Mesenchymal stem cell (in vitro differentiated cells and primary cell): ENCODE measurements at regions not wholly inside any gene's neighbourhood (a gene's known extent, or its start where the extent isn't known, plus 50 kb on each side); places are given as distances from the start of the nearest gene placed in this dataset.

Experiments
- DNase-seq: peaks from one replicate; pipeline ENCODE4 v3.0.0-alpha.2; 2013
- H2AFZ ChIP-seq: one replicate; pipeline ENCODE4 v1.6.1; 2013; ENCODE audit warnings: low read depth, mild to moderate bottlenecking, control low read depth, inconsistent platforms, low read length, moderate library complexity
- H2AK5ac ChIP-seq: 2 replicates; pipeline ENCODE4 v1.6.1; 2013; ENCODE audit warnings: low read length, moderate library complexity, mild to moderate bottlenecking, inconsistent platforms; ENCODE audit not compliant: severe bottlenecking
- H2BK120ac ChIP-seq: one replicate; pipeline ENCODE4 v1.6.1; 2013; ENCODE audit warnings: low read depth, mild to moderate bottlenecking, inconsistent platforms, low read length, moderate library complexity
- H2BK12ac ChIP-seq, 2 experiments: one replicate each; pipeline ENCODE4 v1.6.1; 2013; ENCODE audit warnings: inconsistent platforms in 2 of 2, low read length in 2 of 2, mild to moderate bottlenecking in 2 of 2, moderate library complexity in 2 of 2, control low read depth in 1 of 2
- H2BK15ac ChIP-seq: one replicate; pipeline ENCODE4 v1.6.1; 2013; ENCODE audit warnings: mild to moderate bottlenecking, low read depth, inconsistent platforms; ENCODE audit not compliant: poor library complexity, severe bottlenecking
- H2BK5ac ChIP-seq: 2 replicates; pipeline ENCODE4 v1.6.1; 2013; ENCODE audit warnings: low read depth, mild to moderate bottlenecking, low read length, control low read depth, inconsistent platforms; ENCODE audit not compliant: poor library complexity, severe bottlenecking
- H3K14ac ChIP-seq, 2 experiments: one replicate each; pipeline ENCODE4 v1.6.1; 2013; ENCODE audit warnings: inconsistent platforms in 2 of 2, low read length in 2 of 2, control low read depth in 1 of 2, mild to moderate bottlenecking in 1 of 2, moderate library complexity in 1 of 2
- H3K18ac ChIP-seq, 2 experiments: one replicate each; pipeline ENCODE4 v1.6.1; 2013; ENCODE audit warnings: inconsistent platforms in 2 of 2, low read length in 2 of 2, control low read depth in 1 of 2, low read depth in 1 of 2, mild to moderate bottlenecking in 1 of 2
- H3K23ac ChIP-seq, 2 experiments: one replicate each; pipeline ENCODE4 v1.6.1; 2013; ENCODE audit warnings: inconsistent platforms in 2 of 2, low read length in 2 of 2, mild to moderate bottlenecking in 2 of 2, moderate library complexity in 2 of 2, control low read depth in 1 of 2
- H3K27ac ChIP-seq: 2 replicates; pipeline ENCODE4 v1.5.1; 2013; ENCODE audit warnings: mild to moderate bottlenecking, moderate library complexity, low read length, control low read depth, inconsistent platforms; ENCODE audit not compliant: poor library complexity, severe bottlenecking
- H3K27me3 ChIP-seq, 2 experiments: 2 replicates each; pipeline versions ENCODE4 v1.6.1 to v1.7.0; 2013; ENCODE audit warnings: low read length in 2 of 2, mild to moderate bottlenecking in 2 of 2, moderate library complexity in 2 of 2, control low read depth in 1 of 2, inconsistent platforms in 1 of 2; ENCODE audit not compliant: control insufficient read depth in 1 of 2, insufficient read depth in 1 of 2
- H3K36me3 ChIP-seq, 2 experiments: 2 replicates each; pipeline versions ENCODE4 v1.6.1 to v1.7.0; 2013; ENCODE audit warnings: low read length in 2 of 2, control low read depth in 1 of 2, inconsistent platforms in 1 of 2, low read depth in 1 of 2, mild to moderate bottlenecking in 1 of 2; ENCODE audit not compliant: insufficient read depth in 2 of 2, control insufficient read depth in 1 of 2
- H3K4ac ChIP-seq, 2 experiments: one replicate each; pipeline ENCODE4 v1.6.1; 2013; ENCODE audit warnings: inconsistent platforms in 2 of 2, low read length in 2 of 2, mild to moderate bottlenecking in 2 of 2, moderate library complexity in 2 of 2, control low read depth in 1 of 2, low read depth in 1 of 2
- H3K4me1 ChIP-seq: 2 replicates; pipeline ENCODE4 v1.6.1; 2013; ENCODE audit warnings: low read depth, low read length, control low read depth; ENCODE audit not compliant: control insufficient read depth, insufficient read depth
- H3K4me2 ChIP-seq: 2 replicates; pipeline ENCODE4 v1.6.1; 2013; ENCODE audit warnings: low read length, mild to moderate bottlenecking, inconsistent platforms; ENCODE audit not compliant: poor library complexity, severe bottlenecking
- H3K4me3 ChIP-seq, 2 experiments: 2 replicates each; pipeline versions ENCODE4 v1.5.1 to v1.7.0; 2013; ENCODE audit warnings: low read length in 2 of 2, mild to moderate bottlenecking in 2 of 2, control low read depth in 1 of 2, low read depth in 1 of 2; ENCODE audit not compliant: insufficient read depth in 1 of 2
- H3K79me1 ChIP-seq: replicated peaks from 2 replicates; pipeline ENCODE4 v1.6.1; 2013; ENCODE audit warnings: mild to moderate bottlenecking, control low read depth, low read length, inconsistent platforms; ENCODE audit not compliant: poor library complexity, severe bottlenecking
- H3K9ac ChIP-seq: 2 replicates; pipeline ENCODE4 v1.7.0; 2013; ENCODE audit warnings: mild to moderate bottlenecking, low read length, moderate library complexity
- H3K9me3 ChIP-seq: 2 replicates; pipeline ENCODE4 v1.7.0; 2013; ENCODE audit warnings: mild to moderate bottlenecking, low read length; ENCODE audit not compliant: control insufficient read depth
- H4K8ac ChIP-seq: one replicate; pipeline ENCODE4 v1.6.1; 2013; ENCODE audit warnings: inconsistent platforms, mild to moderate bottlenecking, low read length, moderate library complexity
- H4K91ac ChIP-seq: one replicate; pipeline ENCODE4 v1.6.1; 2013; ENCODE audit warnings: mild to moderate bottlenecking, low read length, inconsistent platforms
- WGBS: methylation state at CpG from one replicate; pipeline ENCODE4 v1.1.7; 2013; ENCODE audit warnings: mixed read lengths; 5-methylcytosine and 5-hydroxymethylcytosine counted together

GRCh38 chr15:39415634-39416033, 165.2 kb upstream of the THBS1 start:
- H3K23ac ChIP-seq, result no peak overlapping the region
- DNase-seq, result no peak
- no peak overlapping the region for H2BK5ac ChIP-seq
- no peak overlapping the region for H3K14ac ChIP-seq
- no peak overlapping the region for H4K91ac ChIP-seq
- peaks cover 12% of the 10 kb centered on the region for H3K9me3 ChIP-seq
- no peak overlapping the region for H3K4me3 ChIP-seq
- no peak overlapping the region for H4K8ac ChIP-seq
- no peak overlapping the region for H2BK120ac ChIP-seq
- no peak overlapping the region for H2BK15ac ChIP-seq
- H3K18ac ChIP-seq, result no peak overlapping the region
- H2AK5ac ChIP-seq, result no peak overlapping the region
- H2BK12ac ChIP-seq, result no peak overlapping the region
- 83% methylated on average over 1 of the region's 2 CpGs for WGBS
- no peak overlapping the region for H3K4me2 ChIP-seq
- H3K79me1 ChIP-seq, result no peaks in the 10 kb centered on the region
- no peaks in the 10 kb centered on the region for H3K36me3 ChIP-seq
- no peak overlapping the region for H3K9ac ChIP-seq
- no peaks in the 10 kb centered on the region for H3K27me3 ChIP-seq
- H3K4me1 ChIP-seq, result peaks cover 6% of the 10 kb centered on the region
- H2AFZ ChIP-seq, result no peak overlapping the region
- H3K27ac ChIP-seq, result no peak overlapping the region
- H3K4ac ChIP-seq, result no peak overlapping the region

- no peak overlapping the region for H3K4me2 ChIP-seq
- H2BK15ac ChIP-seq, result no peak overlapping the region
- H2BK12ac ChIP-seq, result no peak overlapping the region
- peaks cover 12% of the 10 kb centered on the region for H3K9me3 ChIP-seq
- no peak overlapping the region for H4K91ac ChIP-seq
- H3K36me3 ChIP-seq, result no peaks in the 10 kb centered on the region
- H3K9ac ChIP-seq, result no peak overlapping the region
- H3K4ac ChIP-seq, result no peak overlapping the region
- no peak overlapping the region for H4K8ac ChIP-seq
- H3K4me1 ChIP-seq, result peaks cover 6% of the 10 kb centered on the region
- H2BK120ac ChIP-seq, result no peak overlapping the region
- H2AFZ ChIP-seq, result no peak overlapping the region
- no peak overlapping the region for H3K4me3 ChIP-seq
- H2BK5ac ChIP-seq, result no peak overlapping the region
- no peak overlapping the region for H2AK5ac ChIP-seq
- H3K27ac ChIP-seq, result no peak overlapping the region
- WGBS, result 96% methylated on average over 4 of the region's 4 CpGs
- H3K79me1 ChIP-seq, result no peaks in the 10 kb centered on the region
- no peak overlapping the region for H3K14ac ChIP-seq
- no peak overlapping the region for H3K23ac ChIP-seq
- no peak for DNase-seq
- H3K27me3 ChIP-seq, result no peaks in the 10 kb centered on the region
- no peak overlapping the region for H3K18ac ChIP-seq
Measured at GRCh38 chr15:39416258-39416657, 164.6 kb upstream of the THBS1 start.

- no peaks in the 10 kb centered on the region for H3K36me3 ChIP-seq
- no peak overlapping the region for H3K9ac ChIP-seq
- no peak overlapping the region for H3K4me3 ChIP-seq
- no peak overlapping the region for H2BK12ac ChIP-seq
- H3K27me3 ChIP-seq, result no peaks in the 10 kb centered on the region
- 81% methylated on average over 6 of the region's 6 CpGs for WGBS
- H2BK15ac ChIP-seq, result no peak overlapping the region
- no peak overlapping the region for H3K14ac ChIP-seq
- H4K91ac ChIP-seq, result no peak overlapping the region
- H3K27ac ChIP-seq, result no peak overlapping the region
- H4K8ac ChIP-seq, result no peak overlapping the region
- peaks cover 12% of the 10 kb centered on the region for H3K9me3 ChIP-seq
- H2AK5ac ChIP-seq, result no peak overlapping the region
- DNase-seq, result no peak
- no peaks in the 10 kb centered on the region for H3K79me1 ChIP-seq
- H2BK120ac ChIP-seq, result no peak overlapping the region
- H3K4me1 ChIP-seq, result peaks cover 6% of the 10 kb centered on the region
- no peak overlapping the region for H3K18ac ChIP-seq
- H3K23ac ChIP-seq, result no peak overlapping the region
- no peak overlapping the region for H2BK5ac ChIP-seq
- no peak overlapping the region for H3K4me2 ChIP-seq
- no peak overlapping the region for H2AFZ ChIP-seq
- no peak overlapping the region for H3K4ac ChIP-seq
Measured at GRCh38 chr15:39417366-39418134, 163.3 kb upstream of the THBS1 start.

- no peak overlapping the region for H3K14ac ChIP-seq
- H3K27ac ChIP-seq, result no peak overlapping the region
- H4K91ac ChIP-seq, result no peak overlapping the region
- no peak overlapping the region for H2BK15ac ChIP-seq
- no peak overlapping the region for H2AK5ac ChIP-seq
- H3K4me2 ChIP-seq, result no peak overlapping the region
- no peak overlapping the region for H4K8ac ChIP-seq
- H3K27me3 ChIP-seq, result no peaks in the 10 kb centered on the region
- H3K4me1 ChIP-seq, result peaks cover 5% of the 10 kb centered on the region
- no peaks in the 10 kb centered on the region for H3K79me1 ChIP-seq
- no peak overlapping the region for H2BK12ac ChIP-seq
- no peak overlapping the region for H3K4me3 ChIP-seq
- H3K18ac ChIP-seq, result no peak overlapping the region
- no peak overlapping the region for H2AFZ ChIP-seq
- no peak overlapping the region for H2BK5ac ChIP-seq
- H3K4ac ChIP-seq, result no peak overlapping the region
- H3K23ac ChIP-seq, result no peak overlapping the region
- no peak overlapping the region for H3K9ac ChIP-seq
- no peak overlapping the region for H2BK120ac ChIP-seq
- peaks cover 12% of the 10 kb centered on the region for H3K9me3 ChIP-seq
- WGBS, result 83% methylated on average over 2 of the region's 3 CpGs
- DNase-seq, result no peak
- H3K36me3 ChIP-seq, result no peaks in the 10 kb centered on the region
Measured at GRCh38 chr15:39419651-39420050, 161.2 kb upstream of the THBS1 start.
